ENCODE measurements at regions not wholly inside any gene's neighbourhood (a gene's known extent, or its start where the extent isn't known, plus 50 kb on each side); places are given as distances from the start of the nearest gene placed in this dataset.
"Not testable (repeated sequence)": the region's sequence is repeated elsewhere in the genome, so short reads cannot be mapped to it uniquely, and the experiment has no call there.

- peak; percentile 83 for DNase-seq
Measured at GRCh38 chr5:126002222-126002897, 420.8 kb upstream of the GRAMD2B start.

DNA sequence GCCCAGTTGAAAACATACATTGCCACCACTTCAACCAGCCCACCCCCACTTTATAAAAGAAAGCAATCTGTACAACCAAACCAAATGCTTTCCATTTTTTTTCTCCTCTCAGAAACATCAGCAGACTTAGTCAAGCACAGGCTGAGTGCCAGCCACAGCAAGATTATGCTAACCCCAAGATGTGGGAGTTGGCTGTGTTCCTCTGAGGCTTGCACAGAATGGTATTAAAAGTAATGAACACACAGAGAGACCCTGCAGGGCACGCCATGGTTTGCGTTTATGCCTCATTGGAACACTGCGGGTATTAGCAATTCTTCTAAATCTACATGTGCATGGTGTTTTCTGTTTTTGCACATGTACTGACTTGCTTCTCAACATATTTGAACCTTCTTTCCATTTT, 419.9 kb upstream of the GRAMD2B start:
- DNase-seq, result peak; percentile 6

GRCh38 chr5:126004636-126005035, 418.6 kb upstream of the GRAMD2B start:
- DNase-seq, result peak; percentile 62

DNA sequence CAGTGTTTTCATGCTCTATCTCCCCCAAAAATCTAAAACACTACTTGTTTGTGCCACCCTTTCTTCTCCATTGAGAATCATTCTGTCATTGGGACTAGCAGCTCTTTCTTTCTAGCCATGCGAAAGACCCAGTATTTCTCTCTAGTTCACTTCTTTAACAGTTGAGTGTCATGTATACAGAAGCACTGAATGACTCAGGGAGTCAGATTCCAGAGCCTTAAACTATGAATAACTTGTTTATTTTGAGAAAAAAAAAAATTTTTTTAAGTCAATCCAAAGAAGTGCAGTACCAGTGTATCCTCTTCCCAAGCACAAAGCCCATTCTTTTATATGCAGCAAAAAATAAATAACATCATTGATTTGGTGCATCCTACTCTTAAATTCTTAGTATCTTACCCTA, 415.4 kb upstream of the GRAMD2B start:
- DNase-seq, result no peak

- no peak for DNase-seq
Measured at GRCh38 chr5:126009566-126009965, 413.6 kb upstream of the GRAMD2B start.

GRCh38 chr5:126011526-126011925, 411.7 kb upstream of the GRAMD2B start:
- not testable (repeated sequence) for DNase-seq

DNA sequence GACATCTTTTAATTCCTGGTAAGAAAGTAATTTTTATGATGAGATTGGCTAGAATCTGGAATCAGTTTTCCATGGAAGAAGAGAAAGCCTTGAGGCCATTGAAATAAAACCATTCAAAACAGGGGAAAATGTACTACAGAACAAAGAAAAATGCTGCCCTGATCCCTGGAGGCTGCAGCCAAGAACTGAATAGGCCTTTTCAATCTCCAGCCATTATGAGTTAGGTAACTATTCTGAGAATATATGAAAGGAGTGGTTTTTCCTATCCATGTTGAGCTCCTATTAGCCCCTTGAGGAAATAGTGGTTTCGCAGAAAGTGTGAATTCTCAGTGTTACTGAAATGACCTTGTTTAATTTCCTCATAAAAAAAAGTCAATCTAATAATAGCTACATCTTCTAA, 408.5 kb upstream of the GRAMD2B start:
- no peak for DNase-seq

DNA sequence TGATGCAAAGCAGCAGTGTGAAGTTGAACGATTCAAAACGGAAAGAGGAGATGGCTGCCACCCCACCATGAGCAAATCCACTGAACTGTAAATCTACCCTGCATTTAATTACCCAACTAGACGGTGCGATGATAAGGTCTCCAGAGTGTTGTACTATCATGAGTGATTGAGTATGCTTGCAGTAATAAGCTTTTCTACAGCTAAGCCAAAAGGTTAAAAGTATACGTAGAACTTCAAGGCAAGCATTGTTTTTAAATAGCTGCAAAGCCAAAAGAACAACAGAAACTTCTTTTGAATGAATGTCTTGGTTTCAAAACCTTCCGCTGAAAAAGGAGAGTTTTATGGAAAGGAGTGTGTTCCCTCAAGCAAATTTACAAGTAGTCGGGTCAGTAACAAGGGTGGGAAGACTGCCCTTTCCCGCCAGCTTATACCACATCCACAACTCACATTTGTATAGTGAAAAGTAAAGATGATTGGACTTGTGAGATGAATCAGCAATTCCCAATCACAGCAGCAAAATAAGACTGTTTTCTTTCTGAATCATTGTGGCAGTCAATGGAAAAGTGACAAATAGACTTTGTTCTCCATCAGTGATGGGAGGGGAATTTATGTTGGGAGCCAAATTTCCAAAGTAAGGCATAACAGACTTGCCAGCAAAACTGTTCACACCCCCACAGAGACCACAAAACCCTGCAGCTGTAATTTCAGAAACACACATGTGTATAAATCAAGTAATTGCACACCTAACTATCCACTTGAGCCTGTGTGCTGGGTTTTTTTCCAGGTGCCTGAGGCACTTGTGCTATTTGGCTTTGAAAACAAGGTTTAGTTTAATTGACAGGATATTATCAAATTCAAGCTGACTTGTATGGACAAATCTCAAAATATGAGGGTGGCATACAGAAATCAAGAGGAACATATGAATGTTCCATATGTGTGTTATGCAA, 407.7 kb upstream of the GRAMD2B start:
- peak; percentile 66 for DNase-seq

DNA sequence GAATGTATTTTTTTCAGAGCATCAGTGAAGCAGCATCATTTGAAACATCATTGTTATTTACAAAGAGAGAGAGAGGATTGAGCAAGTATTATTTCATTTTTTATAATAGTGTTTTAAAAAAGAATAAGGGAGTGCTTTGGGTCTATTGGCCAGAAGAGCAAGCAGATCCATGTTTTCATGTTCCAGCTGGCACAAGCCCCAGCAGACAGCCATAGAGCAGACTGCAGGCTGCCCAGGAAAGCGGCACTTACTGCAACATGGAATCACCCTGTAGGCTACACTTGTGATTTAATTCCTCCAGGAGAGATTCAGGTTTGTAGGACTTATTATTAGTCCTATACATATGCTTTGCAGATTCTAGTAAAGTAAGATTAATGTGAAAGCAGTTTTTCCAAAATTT, 407.0 kb upstream of the GRAMD2B start:
- peak; percentile 66 for DNase-seq

DNA sequence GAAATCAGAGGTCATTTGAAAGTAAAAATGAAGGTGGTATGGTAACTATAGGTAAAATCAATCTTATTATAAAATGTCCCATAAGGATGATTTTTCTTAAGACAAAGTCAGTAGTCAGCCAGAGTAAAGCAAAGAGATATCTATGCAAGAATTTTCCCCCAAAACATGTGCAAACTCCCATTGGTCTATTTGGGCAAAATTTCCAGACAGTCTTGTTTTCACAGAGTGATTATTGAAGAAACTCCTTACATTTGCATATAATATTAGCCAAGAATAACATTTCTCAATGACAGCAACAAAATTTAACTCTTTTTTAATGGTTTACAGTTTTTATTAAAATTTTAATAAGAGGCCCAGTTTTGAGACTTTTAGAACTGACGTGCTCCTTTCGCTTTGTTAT, 406.1 kb upstream of the GRAMD2B start:
- no peak for DNase-seq

- no peak for DNase-seq
Measured at GRCh38 chr5:126020770-126021169, 402.4 kb upstream of the GRAMD2B start.

- no peak for DNase-seq
Measured at GRCh38 chr5:126023994-126024441, 399.2 kb upstream of the GRAMD2B start.

GRCh38 chr5:126027149-126027548, 396.1 kb upstream of the GRAMD2B start:
- no peak for DNase-seq

GRCh38 chr5:126027652-126028051, 395.6 kb upstream of the GRAMD2B start:
- DNase-seq, result no peak

- no peak for DNase-seq
Measured at GRCh38 chr5:126028336-126028735, 394.9 kb upstream of the GRAMD2B start.

- not testable (repeated sequence) for DNase-seq
Measured at GRCh38 chr5:126029282-126029681, 393.9 kb upstream of the GRAMD2B start.

DNA sequence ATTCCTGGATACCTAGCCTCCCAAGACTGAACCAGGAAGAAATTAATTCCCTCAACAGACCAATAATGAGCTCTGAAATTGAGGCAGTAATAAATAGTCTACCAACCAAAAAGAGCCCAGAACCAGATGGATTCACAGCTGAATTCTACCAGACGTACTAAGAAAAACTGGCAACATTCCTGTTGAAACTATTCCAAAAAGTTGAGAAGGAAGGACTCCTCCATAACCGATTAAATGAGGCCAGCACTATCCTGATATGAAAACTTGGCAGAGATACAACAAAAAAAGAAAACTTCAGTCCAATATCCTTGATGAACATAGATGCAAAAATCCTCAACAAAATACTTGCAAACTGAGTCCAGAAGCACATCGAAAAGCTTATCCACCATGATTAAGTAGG, 392.5 kb upstream of the GRAMD2B start:
- no peak for DNase-seq

DNA sequence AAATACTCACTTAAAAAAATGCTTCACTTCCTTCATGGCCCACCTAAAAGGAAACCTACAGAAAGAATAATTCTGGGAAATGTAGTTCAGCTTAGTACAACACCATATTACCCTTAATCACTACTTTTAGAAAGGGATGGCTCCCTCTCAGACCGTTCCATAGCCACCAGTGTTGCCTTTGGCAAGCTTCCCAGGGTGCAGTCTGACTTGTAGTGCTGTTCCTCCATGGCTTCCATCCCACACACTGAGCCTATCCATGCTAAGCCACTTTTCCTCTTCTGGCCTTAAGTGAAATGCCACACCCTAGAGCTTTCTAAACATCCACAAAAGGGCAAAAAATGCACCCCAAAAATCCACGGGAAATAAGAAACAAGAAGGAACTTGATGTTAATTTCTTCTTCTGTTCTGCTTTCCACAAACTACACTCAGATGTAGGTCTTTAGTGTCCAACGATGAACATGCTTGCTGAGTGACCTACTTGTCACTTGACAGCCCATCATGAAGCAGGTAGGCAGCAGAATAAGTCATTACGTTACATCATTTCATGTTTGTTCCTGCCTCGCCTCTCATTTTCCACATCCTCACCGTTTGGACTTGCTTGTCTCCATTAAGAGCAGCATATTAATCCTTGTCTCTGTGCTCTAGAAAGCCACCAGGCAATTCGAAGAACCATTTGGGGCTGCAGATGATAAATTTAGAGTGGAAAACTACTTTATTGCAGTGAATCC, 391.1 kb upstream of the GRAMD2B start:
- DNase-seq, result peak; percentile 27

GRCh38 chr5:126043688-126044087, 379.5 kb upstream of the GRAMD2B start:
- DNase-seq, result no peak

DNA sequence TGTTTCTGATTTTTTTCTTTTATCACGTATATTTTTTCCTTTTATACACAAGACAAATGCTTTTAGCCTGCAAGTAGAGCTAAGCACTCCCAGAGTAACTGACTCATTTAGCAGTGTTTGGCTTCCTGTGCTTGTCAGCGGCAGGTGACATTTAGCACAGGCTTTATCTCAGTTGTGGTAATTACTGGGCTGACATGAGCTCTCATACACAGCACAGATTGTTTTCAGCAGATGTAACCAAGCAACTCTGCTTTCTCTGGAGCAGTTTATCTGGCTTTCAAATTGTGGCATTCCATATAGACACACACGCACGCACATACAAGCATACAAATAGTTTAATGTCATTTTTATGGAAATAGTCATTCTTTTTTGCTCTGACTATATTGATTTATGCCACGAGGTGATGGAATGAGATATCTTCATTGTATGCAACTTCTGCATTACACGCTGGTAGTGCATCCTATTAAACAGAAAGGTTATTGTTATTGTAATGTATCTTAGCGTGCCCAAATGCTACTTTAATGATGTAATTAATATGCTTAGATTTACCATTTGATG, 379.0 kb upstream of the GRAMD2B start:
- peak; percentile 71 for DNase-seq

GRCh38 chr5:126044931-126045565, 378.2 kb upstream of the GRAMD2B start:
- DNase-seq, result no peak

- no peak for DNase-seq
Measured at GRCh38 chr5:126046318-126046717, 376.9 kb upstream of the GRAMD2B start.
